GM20000 (cell line): ENCODE measurements at regions not wholly inside any gene's neighbourhood (a gene's known extent, or its start where the extent isn't known, plus 50 kb on each side); places are given as distances from the start of the nearest gene placed in this dataset.
A peak's percentile ranks its signal among the peaks of the same experiment; 100 is the strongest.

ENCODE experiments used
- DNase-seq: peaks from one replicate; pipeline ENCODE4 v3.0.0; 2012; ENCODE audit warnings: low spot score
- TF ChIP-seq, protein P1 (sequence below): IDR thresholded peaks from 2 replicates; pipeline ENCODE4 v1.5.1; 2012; ENCODE audit warnings: mild to moderate bottlenecking, control low read depth; ENCODE audit errors: extremely low read depth, missing control alignments

DNA sequence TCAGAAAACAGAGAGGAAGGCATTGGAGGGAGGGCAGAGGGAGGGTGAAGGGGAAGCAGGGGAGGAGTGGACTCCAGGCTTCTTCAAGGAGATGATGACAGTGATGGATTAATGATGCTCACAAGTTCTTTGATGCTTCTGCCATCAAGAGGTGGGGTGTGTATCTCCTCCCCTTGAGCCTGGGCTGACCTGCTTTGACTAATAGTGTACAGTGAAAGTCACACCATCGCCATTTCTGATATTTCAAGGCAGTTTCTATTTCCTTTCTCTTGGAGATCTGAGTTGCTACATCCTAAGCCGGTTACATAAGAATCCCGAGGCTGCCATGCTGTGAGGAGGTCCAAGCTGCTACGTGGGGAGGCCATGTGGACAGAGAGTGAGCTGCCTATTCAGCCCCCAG lies 312.5 kb downstream of the MAF start:
- TF ChIP-seq, protein P1, sequence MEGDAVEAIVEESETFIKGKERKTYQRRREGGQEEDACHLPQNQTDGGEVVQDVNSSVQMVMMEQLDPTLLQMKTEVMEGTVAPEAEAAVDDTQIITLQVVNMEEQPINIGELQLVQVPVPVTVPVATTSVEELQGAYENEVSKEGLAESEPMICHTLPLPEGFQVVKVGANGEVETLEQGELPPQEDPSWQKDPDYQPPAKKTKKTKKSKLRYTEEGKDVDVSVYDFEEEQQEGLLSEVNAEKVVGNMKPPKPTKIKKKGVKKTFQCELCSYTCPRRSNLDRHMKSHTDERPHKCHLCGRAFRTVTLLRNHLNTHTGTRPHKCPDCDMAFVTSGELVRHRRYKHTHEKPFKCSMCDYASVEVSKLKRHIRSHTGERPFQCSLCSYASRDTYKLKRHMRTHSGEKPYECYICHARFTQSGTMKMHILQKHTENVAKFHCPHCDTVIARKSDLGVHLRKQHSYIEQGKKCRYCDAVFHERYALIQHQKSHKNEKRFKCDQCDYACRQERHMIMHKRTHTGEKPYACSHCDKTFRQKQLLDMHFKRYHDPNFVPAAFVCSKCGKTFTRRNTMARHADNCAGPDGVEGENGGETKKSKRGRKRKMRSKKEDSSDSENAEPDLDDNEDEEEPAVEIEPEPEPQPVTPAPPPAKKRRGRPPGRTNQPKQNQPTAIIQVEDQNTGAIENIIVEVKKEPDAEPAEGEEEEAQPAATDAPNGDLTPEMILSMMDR: no peak
- DNase-seq: no peak

GRCh38 chr16:79287424-79287917 lies 313.1 kb downstream of the MAF start:
- TF ChIP-seq, protein P1: no peak
- no peak for DNase-seq

- TF ChIP-seq, protein P1: no peak
- peak; percentile 31 for DNase-seq
These were observed 313.7 kb downstream of the MAF start for GRCh38 chr16:79286646-79287423.

GRCh38 chr16:79284766-79285165 lies 315.8 kb downstream of the MAF start:
- TF ChIP-seq, protein P1: no peak
- no peak for DNase-seq

DNA sequence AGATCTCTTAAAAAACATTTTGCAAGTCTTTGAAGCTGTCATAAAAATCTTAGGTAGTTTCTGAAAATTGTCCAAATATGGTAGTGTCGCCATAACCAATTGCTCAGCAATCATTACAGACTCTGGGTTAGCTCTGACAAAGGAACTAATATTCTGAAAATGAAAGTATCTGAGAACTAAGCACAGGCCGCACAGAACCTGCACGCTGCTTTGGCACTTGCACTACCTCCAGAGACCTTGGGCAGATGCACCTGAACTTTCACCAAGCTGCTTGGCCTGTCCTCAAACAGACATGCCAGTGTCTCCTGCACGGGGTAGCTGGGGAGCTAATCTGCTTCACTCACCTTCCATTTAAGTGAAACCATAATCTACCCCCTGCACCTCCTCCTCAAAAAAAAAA lies 317.0 kb downstream of the MAF start:
- no peak for DNase-seq
- TF ChIP-seq, protein P1: no peak

DNA sequence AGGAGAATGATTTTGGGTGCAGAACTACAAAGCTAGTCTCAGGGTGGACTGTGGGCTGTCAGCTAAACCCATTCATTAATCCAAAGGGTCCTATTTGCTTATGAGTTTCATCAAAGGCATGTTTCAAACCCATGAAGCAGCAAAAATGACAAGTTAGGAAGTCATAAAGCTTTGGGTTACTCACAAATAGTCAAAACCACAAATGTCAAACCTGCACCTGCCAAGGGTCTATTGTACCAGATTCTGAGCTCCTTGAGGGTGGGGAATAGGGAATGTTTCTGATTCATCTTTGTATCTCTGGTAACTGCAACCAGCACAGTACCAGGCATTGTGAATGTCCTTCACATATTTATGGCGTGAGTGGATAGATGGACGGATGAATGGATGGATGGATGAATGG lies 317.7 kb downstream of the MAF start:
- DNase-seq: no peak
- TF ChIP-seq, protein P1: no peak

DNA sequence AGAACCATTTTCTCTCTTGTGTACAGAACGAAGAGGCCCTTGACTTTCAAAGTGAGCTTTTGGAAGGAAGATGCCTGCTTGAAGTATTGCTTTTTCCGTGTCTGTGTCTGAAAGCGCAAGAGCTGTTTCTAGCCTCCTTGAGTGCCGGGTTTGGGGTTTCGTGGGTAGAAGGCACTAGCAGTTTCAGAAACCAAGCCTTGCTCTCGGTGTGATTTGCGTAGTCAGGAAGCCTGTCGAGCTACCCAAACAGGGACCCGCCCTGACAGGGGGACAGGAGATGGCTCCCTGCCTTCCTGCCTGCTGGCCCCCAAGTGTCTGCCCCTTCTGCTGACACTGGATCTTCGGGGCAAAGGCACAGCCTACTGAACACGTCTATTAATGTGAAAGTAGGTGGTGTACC lies 322.0 kb downstream of the MAF start:
- DNase-seq: no peak
- TF ChIP-seq, protein P1: no peak
